ENCODE measurements at regions not wholly inside any gene's neighbourhood (a gene's known extent, or its start where the extent isn't known, plus 50 kb on each side); places are given as distances from the start of the nearest gene placed in this dataset.

- TF ChIP-seq, protein P1, sequence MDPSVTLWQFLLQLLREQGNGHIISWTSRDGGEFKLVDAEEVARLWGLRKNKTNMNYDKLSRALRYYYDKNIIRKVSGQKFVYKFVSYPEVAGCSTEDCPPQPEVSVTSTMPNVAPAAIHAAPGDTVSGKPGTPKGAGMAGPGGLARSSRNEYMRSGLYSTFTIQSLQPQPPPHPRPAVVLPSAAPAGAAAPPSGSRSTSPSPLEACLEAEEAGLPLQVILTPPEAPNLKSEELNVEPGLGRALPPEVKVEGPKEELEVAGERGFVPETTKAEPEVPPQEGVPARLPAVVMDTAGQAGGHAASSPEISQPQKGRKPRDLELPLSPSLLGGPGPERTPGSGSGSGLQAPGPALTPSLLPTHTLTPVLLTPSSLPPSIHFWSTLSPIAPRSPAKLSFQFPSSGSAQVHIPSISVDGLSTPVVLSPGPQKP (IDR thresholded peaks at IDR 0.05; ENCODE audit: borderline replicate concordance, low read depth, low read length), result no peak
- TF ChIP-seq POLR2A (IDR thresholded peaks at IDR 0.05; ENCODE audit: low read depth, low read length) (no peak), MAFK (IDR thresholded peaks at IDR 0.05; ENCODE audit: low read depth, low read length) (no peak), BHLHE40 (IDR thresholded peaks at IDR 0.05; ENCODE audit: low read depth, low read length) (no peak), CTCF (conservative IDR thresholded peaks at IDR 0.05; ENCODE audit: low read depth, low read length) (no peak), CEBPB (IDR thresholded peaks at IDR 0.05; ENCODE audit: low read depth, low read length) (no peak)
These were observed 77.0 kb upstream of the MAP1B start for GRCh38 chr5:72030237-72030636.

Data from IMR-90 (cell line).